ENCODE measurements at regions not wholly inside any gene's neighbourhood (a gene's known extent, or its start where the extent isn't known, plus 50 kb on each side); places are given as distances from the start of the nearest gene placed in this dataset.
A peak's percentile ranks its signal among the peaks of the same experiment; 100 is the strongest.

DNA sequence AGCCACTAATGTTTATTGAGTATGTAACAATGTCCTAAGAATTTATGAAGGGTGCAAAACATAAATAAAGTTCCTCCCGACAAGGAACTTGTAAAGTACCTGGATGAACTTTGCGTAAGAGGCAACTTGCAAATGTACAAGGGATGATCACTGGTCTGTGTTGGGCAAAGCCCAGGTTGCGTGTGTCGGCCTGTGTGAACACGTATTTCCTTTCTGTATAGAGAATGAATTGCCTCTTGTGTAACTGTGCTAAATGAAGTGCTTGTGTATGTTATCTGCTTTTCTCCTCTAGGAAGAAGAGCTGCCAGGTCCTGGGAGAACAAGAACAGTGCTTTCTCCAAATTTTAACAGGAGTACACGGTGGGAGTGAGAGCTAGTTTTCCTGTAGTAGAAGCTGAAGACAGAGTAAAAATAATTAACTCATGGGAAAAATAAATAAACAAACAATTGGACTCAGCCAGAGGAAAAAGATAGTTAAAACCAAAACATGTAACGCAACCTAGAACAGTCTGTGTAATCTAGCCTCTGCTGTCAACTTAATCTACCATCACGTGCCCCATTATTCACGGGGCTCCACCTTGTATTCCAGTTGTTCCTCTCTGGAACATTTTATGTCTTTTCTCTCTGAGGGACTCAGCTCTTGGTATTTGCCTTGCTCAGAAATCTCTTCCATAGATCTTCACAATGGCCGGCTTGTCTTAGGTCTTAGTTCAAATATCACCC lies 83.7 kb upstream of the RASGRP1 start:
- no peak for ATAC-seq

DNA sequence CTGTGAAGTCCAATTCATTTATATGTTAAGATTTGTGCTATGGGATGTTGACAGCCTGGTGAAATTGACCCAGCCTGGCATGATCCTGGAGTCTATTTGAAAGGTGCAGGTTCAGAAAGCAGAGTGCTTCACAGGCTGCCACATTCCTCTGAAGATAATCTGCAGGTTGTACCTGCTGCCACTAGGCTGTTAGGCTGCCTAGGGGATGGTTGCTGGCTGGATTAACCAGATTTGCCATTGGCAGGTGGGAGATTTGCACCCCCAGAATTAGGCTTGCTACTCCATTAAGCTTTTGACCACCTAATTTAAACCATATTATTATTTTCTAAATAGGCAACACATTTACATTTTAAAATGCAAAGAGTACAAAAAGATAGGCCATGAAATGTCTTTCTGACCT lies 85.8 kb upstream of the RASGRP1 start:
- ATAC-seq, result no peak

DNA sequence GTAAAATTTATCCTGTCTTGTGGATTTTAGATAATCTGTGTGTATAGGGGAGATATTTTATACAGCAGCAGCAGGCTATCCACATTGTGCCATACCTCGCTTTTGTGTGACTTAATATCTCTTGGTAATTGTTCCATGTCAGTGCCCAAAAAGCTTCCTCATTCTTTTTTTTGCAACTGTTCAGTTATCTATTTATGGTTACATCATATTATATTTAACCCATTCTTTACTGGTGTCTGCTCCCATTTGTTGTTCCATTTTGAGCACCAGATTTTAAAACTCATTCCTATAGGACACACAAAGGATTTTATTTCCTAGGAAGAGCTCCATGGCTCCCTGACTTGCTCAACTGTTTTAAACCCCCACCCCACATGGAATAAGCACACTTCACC lies 86.3 kb upstream of the RASGRP1 start:
- ATAC-seq, result no peak

DNA sequence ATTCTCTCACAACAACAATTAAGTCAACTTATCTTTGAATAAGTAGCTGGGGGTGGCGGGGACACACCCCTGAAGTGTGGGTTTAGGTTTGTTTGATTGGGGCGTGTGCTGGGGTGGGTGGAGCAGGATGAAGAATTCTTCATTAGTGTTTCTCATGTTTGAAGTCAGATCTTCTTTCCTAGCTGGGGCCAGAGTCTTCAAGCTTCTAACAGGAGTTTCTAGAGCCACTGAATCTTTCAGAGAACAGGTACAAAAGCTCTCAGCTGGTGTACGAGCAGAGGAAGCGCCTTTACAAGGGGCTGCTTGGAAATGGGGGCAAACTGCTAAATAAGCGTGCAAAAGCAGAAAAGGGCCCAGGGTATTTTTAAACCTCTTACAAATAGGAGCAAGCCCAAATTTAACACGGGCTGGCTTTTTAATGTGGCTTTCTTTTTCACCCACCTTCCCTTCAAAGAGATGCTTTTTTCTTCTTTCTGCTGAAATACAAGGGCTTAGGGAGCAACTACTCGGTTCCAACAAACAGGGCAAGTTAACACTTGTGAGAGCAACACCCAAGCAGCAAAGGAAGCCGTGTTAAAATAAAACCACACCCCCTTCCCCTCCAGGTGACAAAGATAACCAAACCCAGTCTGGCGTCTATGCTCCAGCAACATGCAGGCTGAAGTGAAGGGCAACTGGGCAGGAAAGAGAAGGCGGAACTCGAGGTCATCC lies 86.9 kb upstream of the RASGRP1 start:
- ATAC-seq, result peak; percentile 47 to 52

DNA sequence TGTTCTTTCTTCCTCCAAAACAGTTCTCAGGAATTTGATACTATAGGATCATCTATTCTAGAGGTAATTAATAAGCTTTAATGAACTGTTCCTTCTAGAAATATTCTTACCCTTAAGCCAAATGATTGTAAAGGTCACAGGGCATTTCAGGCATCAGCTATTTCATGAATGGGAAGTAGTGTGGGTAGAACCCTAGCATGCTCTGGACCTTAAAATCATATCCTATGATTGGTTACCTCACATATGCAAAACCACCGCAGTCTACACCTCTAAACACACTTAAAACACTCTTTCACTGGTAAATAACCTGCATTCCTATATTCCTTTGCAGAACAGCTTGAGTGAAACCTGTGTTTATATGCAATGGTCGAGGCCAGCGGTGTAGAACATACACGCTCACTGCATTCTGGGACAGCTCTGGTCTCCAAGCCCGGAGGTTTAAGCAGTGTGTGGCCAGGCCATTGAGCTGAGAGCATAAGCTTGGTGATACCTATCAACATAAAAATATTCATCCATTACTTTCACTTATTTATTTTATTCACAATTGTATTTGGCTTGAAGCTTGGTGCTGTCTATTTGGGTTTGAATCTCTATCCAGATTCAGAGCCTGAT lies 87.7 kb upstream of the RASGRP1 start:
- ATAC-seq, result no peak

DNA sequence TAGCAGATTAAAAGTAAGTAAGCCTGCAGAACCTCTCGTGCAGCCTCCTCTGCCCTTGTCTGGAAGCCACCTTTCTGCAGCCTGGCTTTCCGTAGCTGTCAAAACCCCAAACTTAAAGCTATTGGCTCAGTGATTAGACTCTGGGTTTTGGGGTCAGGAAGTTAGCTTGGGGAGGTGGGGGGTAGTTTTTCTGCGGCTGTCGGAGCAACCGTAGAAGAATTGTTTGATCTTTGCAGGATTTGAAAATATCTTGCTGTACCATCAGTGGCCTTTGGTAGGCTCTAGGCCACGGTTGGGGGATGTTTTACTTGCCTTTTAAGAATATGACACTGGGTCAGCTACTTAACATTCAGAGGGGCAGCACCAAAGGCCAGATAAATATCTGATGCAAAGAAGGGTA lies 88.4 kb upstream of the RASGRP1 start:
- ATAC-seq, result peak; percentile 57 to 67

DNA sequence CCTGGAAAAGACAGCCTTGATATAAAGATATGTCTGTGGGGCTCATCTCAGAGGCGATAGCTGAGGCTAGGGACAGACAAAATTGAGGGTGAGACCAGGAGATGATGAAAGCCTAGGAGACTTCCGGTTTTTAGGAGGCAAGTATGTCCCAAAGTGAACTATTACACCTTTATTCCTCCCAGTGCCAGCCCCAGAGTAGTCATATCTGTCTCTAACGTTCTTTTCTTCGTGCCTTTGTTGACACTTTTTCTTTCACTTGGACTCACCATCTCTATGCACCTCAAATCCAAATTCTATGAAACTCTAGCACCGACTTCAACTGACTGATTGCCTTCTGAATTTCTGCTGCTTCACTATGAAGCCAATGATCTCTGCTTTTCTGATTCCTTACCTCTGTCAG lies 93.8 kb upstream of the RASGRP1 start:
- ATAC-seq, result no peak

DNA sequence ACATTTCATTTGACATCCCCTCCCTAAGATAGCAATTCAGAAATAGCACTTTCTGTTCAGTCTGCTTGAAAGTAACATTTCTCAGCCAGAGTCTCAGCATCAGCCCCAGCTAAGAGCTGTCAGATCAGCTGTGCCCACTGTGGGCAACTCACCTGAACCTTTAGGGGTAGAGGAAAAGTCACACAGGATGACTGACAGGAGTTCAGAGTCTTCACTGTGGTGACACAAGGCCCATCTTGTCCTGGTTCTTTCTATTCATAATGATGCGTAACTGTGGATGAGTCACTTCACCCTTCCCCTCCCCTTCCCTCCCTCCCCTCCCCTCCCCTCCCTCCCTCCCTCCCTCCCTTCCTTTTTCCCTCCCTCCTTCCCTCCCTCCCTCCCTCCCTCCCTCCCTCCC lies 96.1 kb upstream of the RASGRP1 start:
- ATAC-seq, result peak; percentile 92

DNA sequence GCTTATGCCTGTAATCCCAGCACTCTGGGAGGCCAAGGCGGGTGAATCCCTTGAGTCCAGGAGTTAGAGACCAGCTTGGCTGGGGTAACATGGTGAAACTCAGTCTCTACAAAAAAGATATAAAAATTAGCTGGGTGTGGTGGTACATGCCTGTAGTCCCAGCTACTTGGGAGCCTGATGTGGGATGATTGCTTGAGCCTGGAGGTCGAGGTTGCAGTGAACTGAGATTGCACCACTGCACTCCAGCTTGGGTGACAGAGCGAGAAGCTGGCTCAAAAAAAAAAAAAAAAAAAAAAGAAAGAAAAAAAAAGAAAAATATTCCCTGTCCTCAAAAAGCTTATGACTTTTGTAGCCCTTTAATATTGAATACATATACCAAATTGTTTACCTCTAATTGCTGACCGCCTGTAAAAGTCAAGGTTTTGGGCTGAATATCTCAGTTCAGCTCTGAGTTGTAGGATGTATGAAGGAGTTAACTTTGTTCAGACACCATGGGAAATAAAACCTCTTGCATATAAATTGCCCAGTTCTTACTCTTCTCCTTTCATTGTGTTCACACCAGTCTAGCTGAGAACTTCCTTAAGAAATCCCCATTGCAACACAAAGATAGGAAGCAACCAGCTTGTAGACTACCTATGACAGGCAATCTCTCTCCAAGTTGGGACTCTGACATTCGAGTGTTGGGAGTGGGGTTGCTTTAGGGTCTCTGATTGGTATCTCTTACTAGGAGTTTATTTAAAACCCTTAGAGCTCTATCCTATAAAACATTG lies 97.6 kb upstream of the RASGRP1 start:
- no peak for ATAC-seq

DNA sequence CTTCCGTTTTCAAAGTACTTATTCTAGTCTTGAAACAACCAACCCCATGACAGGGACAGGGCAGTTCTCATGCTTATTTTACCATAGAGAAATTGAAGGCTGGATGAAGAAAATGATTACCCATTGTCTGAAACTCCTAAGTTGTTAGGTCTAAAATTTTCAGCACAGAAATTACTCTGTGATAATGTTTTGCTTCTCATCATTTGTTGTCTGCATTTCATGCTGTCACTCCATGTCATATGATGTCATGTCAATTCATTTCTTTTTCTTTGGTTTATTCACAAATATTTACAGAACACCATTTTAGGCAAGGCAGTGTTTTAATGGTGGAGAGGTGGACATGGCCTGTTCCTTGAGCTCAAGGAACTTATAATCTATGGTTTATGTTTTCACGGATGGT lies 98.2 kb upstream of the RASGRP1 start:
- ATAC-seq, result no peak

DNA sequence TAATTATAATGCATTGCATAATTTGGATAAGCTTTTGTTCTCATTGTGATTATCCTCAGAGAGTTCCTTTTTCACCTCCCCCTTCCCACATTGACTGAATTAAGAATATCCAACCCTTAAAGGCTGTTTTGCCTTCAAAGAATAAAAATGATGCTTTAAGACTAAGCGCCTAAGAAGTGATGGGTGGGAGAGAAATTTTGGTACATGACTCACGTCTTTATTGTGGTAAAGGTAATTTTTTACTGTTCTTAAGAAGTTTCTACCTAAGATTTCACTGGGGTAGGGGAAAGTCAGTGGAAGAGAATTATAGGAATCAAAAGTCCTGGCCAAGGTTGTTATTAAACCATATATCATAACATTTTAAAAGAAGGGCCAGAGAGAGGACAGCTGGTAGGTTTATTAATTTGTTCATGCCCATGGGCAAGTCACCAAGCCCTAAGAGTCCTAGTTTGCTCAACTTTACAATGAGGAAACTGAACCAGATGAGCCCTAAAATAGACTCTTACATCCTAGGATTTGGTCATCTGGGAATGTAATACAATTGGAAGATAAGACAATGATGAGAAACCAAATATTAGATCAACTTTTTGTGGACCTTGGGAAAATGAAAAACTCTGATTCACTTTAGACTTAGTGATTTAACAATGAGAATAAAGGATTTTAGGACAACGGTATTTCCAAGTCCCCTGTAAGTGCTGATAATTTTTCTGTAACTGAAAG lies 101.1 kb upstream of the RASGRP1 start:
- peak; percentile 52 for ATAC-seq

DNA sequence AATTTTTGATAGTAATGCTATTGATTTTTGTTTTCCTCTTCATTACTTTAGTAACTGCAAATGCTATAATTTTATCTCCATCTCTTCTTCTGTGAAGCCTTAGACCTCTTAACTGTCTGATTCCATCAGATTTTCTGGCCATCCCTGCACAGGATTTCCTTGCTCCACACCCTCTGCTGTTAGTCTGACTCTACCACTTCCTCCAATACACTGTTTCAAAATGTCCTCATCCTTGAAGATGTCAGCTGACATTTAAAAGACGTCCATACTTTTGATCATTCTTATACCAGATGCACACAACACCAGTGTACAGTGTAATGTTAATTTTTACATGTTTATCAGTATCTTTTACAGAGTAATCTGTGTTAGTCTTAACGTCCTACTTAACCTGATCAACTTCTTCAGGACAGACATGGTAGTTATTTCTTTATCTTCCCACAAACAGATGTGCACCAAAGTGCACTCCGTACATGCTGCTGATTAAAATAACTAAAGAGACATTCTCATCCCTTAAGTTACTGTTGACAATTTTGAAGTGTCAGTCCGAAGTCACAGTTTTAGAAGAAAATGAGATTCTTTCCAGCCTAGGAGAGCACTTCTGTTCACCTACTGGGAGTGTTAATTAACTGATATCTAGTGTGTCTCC lies 102.4 kb upstream of the RASGRP1 start:
- no peak for ATAC-seq

DNA sequence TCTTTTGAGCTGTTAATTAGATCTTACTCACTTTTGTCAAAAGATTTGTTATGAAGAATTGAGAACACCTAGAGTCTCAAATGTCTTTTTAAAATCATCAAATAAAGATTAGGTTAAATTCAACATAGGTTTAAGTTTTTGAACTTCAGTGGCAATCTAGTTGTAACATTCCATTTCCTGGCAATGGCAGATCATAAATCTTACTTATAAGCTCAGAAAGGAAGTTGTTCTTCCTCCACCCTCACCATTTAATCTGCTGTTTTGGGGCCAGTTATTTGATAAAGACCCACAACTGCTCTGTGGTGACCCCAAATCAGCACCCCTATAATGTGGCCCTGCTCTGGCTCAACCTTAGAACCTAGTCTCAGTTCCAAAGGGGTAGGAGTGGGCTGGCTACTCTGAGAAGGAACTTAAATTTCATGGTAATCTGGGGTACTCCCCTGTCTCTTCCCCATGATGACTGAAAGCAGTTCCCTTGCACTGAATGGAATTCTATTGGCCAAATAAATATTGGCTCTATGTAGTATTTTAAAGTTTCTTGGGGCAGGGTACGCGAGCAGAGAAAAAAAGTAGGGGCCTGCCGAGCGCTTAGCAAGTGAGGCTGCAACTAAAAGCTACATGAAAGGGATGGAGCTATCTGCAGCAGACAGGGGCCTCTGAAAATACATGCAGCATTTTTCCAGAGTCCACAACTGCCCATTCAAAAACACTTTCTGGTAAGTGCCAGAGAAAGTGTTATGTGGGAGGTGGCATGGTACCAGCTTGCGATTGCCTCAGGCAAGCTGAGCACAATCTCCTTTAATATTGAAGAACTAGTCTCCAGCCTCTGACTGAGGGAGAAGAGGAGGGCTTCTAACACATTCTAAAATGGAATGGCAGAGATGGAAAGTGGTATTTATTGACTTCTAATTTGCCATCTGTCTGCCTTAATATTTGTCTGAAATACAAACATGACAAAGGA lies 103.6 kb upstream of the RASGRP1 start:
- ATAC-seq, result no peak

DNA sequence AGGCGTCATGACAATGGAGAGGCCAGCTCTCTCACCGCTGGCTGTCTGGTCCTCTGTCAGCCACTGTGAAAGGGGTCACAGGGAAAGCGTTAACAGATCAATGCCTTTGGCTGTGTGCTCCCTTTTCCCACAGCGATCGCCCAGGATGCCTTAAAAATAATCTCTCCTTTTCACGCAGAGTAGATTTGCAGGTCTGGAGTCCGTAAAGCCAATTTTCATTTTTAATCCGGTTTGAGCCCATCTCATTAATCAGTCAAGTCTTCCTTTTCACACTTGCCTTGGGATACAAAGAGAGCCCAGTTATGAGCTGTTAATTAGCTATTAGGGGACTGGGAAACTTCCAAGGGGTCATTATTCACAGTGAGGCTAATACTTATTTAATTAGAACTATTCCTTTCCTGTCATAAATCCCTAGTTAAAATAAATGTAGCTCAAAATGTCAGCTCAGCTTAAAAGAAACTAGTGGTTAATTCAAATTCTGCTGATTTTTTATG lies 104.3 kb upstream of the RASGRP1 start:
- no peak for ATAC-seq

DNA sequence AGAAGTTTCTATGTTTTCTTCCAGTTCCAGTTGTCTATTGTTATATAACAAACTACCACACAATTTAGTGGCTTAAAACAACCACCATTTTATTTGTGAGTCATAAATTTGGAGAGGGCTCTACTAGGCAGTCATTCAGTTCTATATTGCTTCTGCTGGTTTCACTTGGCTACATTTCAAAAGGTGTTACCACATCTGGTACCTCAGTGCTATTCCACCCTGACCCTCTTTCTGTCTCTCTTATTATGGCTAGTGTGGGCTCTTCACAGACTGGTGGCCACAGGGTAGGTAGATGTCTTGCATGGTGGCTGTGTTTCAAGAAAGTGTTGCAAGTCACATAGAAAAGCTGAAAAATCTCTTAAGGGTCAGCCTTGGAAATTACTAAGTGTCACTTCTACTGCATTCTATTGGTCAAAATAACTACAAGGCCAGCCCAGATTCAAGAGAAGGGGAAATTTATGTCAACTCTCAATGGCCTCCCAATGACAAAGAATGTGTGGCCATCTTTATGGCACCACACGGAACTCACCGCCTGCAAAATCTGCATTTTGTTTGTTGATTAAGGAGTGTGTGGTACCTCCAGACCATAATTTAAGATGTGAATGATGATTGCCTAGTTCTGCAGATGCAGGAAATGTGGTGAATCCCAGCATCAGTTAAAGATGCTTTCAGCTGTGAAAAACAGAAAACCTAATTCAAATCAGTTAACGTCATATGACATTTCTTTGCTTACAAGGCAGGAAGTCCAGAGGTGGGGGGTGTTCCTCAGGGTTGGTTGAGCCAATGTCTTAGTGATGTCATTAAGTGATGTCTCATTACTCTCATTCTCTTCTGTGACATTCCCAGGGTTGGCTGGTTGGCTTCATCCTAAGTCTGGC lies 105.8 kb upstream of the RASGRP1 start:
- ATAC-seq, result peak; percentile 43 to 53

DNA sequence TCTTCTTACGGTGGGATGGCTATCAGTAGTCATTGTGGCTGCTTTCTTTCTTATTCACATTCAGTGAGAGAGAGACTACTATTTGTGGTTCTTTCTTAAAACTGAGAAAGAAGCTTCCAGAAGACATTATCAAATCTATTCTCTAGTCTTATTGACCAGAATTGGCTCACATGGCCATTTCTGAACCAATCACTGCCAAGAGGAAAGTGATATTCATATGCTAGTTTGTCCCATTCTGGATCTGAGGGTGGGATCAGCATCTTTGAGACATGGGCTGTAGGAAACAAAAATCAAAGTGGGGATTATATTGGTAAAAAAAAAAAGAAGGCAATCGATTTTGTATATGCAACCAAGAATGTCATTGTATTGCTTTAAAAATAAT lies 106.4 kb upstream of the RASGRP1 start:
- ATAC-seq, result no peak

DNA sequence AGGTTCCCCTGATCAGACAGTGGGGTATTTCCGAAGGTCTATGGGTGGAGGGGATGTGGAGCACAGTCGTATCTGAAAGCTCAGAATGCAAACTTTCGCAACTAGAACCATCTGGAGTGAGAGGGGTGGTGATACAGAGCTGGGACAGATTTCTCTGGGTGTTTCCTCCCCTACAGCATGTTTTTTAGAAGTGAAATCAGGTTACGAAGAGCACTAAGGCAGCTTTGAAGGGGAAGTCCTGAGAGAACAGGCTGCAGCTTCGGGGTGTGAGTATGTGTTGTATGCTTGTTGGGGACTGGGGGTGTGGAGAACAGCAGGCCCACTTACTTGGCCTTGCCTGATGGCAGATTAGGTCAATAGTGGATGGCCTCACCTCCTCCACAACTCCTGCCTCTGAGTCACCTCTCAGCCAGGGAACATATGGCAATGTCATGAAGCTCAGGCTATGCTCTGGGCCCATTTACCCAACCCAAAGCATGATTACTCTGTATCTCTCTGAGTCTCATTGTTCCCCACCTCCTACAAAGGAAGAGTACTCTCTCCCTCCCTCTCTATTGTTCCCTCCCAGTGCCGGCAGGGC lies 107.2 kb upstream of the RASGRP1 start:
- peak; percentile 61 to 64 for ATAC-seq

DNA sequence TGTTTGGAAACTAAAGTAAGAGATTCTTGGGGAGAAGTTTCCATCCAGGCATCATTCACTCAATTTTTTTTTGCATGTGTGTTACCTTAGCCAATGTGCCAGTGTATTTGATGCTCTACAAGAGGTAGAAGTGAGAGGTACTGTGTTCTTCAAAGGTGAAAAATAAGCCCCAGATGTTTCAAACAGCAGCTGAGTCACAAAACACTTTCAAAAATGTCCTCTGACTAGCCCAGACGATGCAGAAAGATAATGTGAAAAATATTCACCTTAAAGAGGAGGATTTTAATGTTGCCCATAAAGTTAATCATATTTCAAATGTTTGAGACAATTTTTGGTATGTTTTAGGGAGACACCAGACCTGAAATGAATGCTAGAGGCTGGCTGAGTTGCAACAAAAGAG lies 107.7 kb upstream of the RASGRP1 start:
- peak; percentile 48 to 57 for ATAC-seq

Measured in activated CD4-positive, CD25-positive, alpha-beta regulatory T cell treated with anti-CD3 and anti-CD28 coated beads, Interleukin-2, amount 50 U/mL, for 24 hours (primary cell).